ENCODE measurements at regions not wholly inside any gene's neighbourhood (a gene's known extent, or its start where the extent isn't known, plus 50 kb on each side); places are given as distances from the start of the nearest gene placed in this dataset.
"Not testable (repeated sequence)": the region's sequence is repeated elsewhere in the genome, so short reads cannot be mapped to it uniquely, and the experiment has no call there.

DNA sequence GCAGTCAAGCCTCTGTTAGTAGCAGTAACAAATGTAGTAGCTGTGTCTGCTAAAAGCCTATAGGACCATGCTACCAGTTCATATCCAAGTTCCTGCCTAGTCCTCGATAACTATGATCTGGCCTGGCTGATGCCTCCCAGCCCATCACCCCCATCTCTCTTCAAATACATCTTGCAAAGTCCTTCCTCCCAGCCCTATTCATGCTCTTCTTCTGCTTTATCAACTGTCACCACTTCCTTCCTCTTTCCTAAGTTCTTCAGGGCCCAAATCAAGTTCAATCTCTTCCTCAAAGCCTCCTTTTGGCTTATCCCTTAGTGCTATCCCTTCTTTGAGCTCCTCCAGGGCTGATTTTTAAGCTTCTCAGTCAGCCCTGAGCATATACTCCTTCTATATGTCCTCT is 150.9 kb upstream of the THY1 start:
- TF ChIP-seq FOXP2 (optimal IDR thresholded peaks at IDR 0.05; ENCODE audit: control extremely low read depth, extremely low read length, insufficient read depth) = no peak
- DNase-seq (ENCODE audit: low read depth, low spot score) = no peak
- no peak overlapping the region for H3K27ac ChIP-seq

DNA sequence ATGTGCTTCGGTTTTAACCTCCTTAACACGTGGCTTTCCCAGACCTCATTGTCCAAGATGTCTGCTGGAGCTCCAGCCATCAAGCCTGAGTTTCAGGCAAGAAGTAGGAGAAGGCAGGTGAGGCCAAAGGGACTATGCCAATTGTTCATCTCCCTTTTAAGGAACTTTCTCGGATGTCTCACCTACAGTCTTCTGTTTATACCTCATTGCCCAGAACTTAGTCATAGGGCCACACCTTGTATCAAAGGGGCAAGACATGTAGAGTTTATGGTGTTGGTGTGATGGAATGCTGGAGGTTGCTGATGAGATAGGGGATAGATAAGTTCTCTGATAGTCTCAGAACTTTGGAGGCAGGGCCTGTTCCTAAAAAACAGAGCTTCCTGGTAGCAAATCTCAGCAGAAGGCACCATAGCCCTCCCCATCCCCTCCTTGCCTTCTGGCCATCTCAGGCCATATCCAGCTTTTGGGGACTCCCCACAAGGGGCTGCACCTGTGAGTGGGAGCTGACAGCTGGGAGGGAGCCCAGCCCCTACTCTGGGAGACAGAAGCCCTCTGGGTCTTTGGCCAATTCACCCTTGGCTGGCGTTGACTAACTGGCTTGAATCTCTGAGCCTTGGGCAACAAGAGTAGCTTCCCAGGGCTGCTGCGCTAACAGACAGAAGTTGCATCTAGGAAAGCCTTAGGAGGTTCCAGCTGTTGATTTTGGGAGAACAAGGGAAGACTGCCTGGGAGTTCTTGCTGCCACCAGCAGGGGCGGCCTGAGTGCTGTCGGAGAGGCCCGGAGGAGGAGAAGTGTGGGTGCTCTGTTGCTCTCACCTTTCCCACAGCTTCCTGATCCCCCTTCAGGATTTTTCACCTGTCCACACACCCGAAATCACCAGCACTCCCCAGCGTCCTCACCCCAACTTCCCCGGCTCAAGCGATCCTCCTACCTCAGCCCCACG is 149.8 kb upstream of the THY1 start:
- H3K27ac ChIP-seq = no peak overlapping the region
- DNase-seq (ENCODE audit: low read depth, low spot score) = no peak
- H3K4me3 ChIP-seq = no peak overlapping the region
- no peaks in the 10 kb centered on the region for H3K36me3 ChIP-seq (ENCODE audit: insufficient read depth, low read length)
- TF ChIP-seq FOXP2 (optimal IDR thresholded peaks at IDR 0.05; ENCODE audit: control extremely low read depth, extremely low read length, insufficient read depth) = no peak
- no peak overlapping the region for H3K9ac ChIP-seq (ENCODE audit: insufficient read length)
- no peaks in the 10 kb centered on the region for H3K9me3 ChIP-seq (ENCODE audit: low read depth, low read length)

More for the DNA sequence above, 150.9 kb upstream of the THY1 start:
- Histone ChIP-seq H3K9ac (ENCODE audit: insufficient read length) (no peak overlapping the region), H3K4me3 (no peak overlapping the region), H3K36me3 (ENCODE audit: insufficient read depth, low read length) (no peaks in the 10 kb centered on the region), H3K9me3 (ENCODE audit: low read depth, low read length) (no peaks in the 10 kb centered on the region)

- Histone ChIP-seq H3K9me3 (ENCODE audit: low read depth, low read length) (no peaks in the 10 kb centered on the region), H3K27ac (no peak overlapping the region), H3K9ac (ENCODE audit: insufficient read length) (no peak overlapping the region), H3K36me3 (ENCODE audit: insufficient read depth, low read length) (no peaks in the 10 kb centered on the region), H3K4me3 (no peak overlapping the region)
- no peak for DNase-seq (ENCODE audit: low read depth, low spot score)
- TF ChIP-seq POLR2AphosphoS5 (IDR thresholded peaks at IDR 0.05; ENCODE audit: borderline replicate concordance, low read depth, low read length) (no peak), FOXP2 (optimal IDR thresholded peaks at IDR 0.05; ENCODE audit: control extremely low read depth, extremely low read length, insufficient read depth) (no peak), EZH2 (IDR thresholded peaks at IDR 0.05) (no peak)
Measured at GRCh38 chr11:119571311-119571710, 148.3 kb upstream of the THY1 start.

DNA sequence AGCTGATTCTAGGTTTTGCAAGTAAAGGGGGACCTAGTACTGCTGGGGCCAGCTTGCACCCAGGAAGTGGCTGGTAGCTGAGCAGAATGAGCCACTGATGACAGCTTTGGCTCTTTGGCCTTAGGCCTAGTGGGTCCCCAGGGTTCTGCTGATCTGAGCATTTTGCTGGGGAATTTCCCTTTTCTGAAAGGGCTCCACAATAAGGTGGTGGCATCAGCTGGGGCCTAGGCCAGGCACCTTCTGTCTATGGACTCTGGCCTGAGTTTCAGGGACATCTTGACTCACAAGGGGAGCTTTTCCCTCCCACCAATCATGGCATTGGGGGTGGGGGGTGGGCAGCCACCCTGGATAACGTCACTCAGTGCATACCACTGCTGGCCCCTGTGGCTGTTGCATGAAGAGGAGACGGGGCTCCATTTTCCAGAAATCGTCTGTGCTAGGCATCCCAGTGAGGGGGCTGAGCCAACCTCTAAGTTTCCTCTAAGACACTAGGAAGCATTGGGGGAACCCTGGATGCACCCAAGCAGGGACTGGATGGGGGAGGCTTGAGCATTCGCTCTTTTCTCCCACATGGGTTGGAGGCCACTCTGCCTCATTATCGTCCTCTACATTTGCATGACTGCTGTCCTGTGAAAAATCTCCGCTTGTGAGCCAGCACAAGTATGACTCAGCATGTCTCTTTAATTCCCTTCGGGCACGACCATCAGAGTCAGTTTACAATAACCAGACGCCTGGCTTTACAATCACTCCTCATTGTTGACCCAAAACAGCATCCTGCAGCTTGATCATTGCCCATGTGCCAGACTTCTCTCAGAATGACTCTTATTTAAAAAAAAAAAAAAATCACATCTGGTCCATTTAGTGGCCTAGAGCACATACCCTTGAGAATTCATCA is 145.0 kb upstream of the THY1 start:
- Histone ChIP-seq H3K27ac (no peak overlapping the region), H3K9ac (ENCODE audit: insufficient read length) (no peak overlapping the region), H3K9me3 (ENCODE audit: low read depth, low read length) (no peaks in the 10 kb centered on the region), H3K36me3 (ENCODE audit: insufficient read depth, low read length) (no peaks in the 10 kb centered on the region), H3K4me3 (no peak overlapping the region)
- TF ChIP-seq POLR2AphosphoS5 (IDR thresholded peaks at IDR 0.05; ENCODE audit: borderline replicate concordance, low read depth, low read length) = no peak
- no peak for TF ChIP-seq EZH2 (IDR thresholded peaks at IDR 0.05)
- no peak for TF ChIP-seq FOXP2 (optimal IDR thresholded peaks at IDR 0.05; ENCODE audit: control extremely low read depth, extremely low read length, insufficient read depth)
- DNase-seq (ENCODE audit: low read depth, low spot score) = no peak

DNA sequence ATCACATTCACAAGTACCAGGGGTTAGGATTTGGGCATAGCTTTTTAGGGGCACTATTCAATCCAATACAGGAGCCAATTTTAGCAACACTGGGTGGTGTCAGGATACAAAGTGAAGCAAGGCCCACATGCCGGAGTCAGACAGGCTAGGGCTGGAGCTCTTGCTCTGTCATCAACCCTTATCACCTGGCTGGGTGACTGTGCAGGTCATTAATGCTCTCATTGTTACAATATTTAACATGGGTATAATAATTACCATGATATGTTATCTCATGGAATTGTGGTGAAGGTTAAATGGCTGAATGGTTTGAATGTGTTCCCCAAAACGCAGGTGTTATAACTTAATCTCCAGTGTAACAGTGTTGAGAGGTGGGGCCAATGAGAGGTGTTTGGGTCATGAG is 143.3 kb upstream of the THY1 start:
- TF ChIP-seq POLR2AphosphoS5 (IDR thresholded peaks at IDR 0.05; ENCODE audit: borderline replicate concordance, low read depth, low read length) (no peak), EZH2 (IDR thresholded peaks at IDR 0.05) (no peak), FOXP2 (optimal IDR thresholded peaks at IDR 0.05; ENCODE audit: control extremely low read depth, extremely low read length, insufficient read depth) (no peak)
- DNase-seq (ENCODE audit: low read depth, low spot score) = no peak
- no peaks in the 10 kb centered on the region for H3K36me3 ChIP-seq (ENCODE audit: insufficient read depth, low read length)
- H3K9ac ChIP-seq (ENCODE audit: insufficient read length) = no peak overlapping the region
- no peak overlapping the region for H3K27ac ChIP-seq
- H3K9me3 ChIP-seq (ENCODE audit: low read depth, low read length) = no peaks in the 10 kb centered on the region
- H3K4me3 ChIP-seq = no peak overlapping the region

DNA sequence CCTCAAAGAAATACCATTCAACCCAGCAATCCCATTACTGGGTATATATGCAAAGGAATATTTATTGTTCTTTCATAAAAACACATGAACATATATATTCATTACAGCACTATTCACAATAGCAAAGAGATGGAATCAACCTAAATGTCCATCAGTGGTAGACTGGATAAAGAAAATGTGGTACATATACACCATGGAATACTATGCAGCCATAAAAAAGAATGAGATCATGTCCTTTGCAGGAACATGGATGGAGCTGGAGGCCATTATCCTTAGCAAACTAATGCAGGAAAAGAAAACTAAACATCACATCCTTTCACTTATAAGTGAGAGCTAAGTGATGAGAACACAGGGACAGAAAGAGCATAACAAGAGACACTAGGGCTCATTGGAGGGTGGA is 142.7 kb upstream of the THY1 start:
- not testable (repeated sequence) for H3K36me3 ChIP-seq (ENCODE audit: insufficient read depth, low read length); H3K9ac ChIP-seq (ENCODE audit: insufficient read length); H3K4me3 ChIP-seq; DNase-seq (ENCODE audit: low read depth, low spot score); H3K9me3 ChIP-seq (ENCODE audit: low read depth, low read length); H3K27ac ChIP-seq

DNA sequence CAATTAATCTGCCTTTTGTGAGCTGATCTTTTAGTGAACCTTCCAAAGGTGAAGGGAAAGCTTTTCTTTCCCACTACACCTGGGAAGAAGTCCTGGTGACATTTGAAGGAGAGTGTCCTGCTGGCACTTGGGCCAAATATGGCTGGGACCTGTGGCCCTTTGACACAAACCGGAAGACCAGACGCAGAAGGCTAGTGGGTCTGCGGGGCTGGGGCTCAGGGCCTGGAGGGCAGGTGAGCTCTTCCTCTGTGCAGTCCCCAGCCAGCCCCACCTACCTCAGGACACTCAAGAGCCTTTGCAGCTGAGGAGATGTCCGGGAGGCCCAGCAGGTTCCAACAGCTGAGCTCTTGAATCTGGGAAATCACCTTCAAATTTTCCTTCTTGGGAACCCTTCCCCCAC is 138.0 kb upstream of the THY1 start:
- no peak for DNase-seq (ENCODE audit: low read depth, low spot score)
- Histone ChIP-seq H3K36me3 (ENCODE audit: insufficient read depth, low read length) (no peaks in the 10 kb centered on the region), H3K4me3 (no peak overlapping the region), H3K9me3 (ENCODE audit: low read depth, low read length) (no peaks in the 10 kb centered on the region), H3K9ac (ENCODE audit: insufficient read length) (no peak overlapping the region), H3K27ac (no peak overlapping the region)
- no peak for TF ChIP-seq EZH2 (IDR thresholded peaks at IDR 0.05)

DNA sequence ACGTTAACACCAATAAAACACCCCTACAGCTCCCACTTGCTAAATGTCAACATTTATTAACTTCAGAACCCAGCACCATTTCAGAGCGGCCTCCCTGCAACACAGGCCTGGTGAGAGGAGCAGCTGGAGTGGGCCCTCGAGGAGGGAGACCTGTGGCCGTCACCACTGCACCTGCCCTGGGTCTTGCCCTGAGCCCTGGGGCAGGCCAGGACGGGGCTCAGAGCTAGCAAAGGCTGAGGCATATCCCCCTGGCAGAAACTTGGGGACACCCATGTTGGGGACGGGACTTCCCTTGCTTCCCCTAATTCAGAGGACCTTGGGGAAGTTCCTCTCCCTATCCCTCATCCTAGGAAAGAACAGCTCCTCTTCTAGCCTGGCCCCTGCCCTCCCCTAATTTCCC is 137.3 kb upstream of the THY1 start:
- Histone ChIP-seq H3K36me3 (ENCODE audit: insufficient read depth, low read length) (no peaks in the 10 kb centered on the region), H3K9ac (ENCODE audit: insufficient read length) (no peak overlapping the region), H3K9me3 (ENCODE audit: low read depth, low read length) (no peaks in the 10 kb centered on the region), H3K27ac (no peak overlapping the region), H3K4me3 (no peak overlapping the region)
- no peak for DNase-seq (ENCODE audit: low read depth, low spot score)
- TF ChIP-seq FOXP2 (optimal IDR thresholded peaks at IDR 0.05; ENCODE audit: control extremely low read depth, extremely low read length, insufficient read depth) = no peak
- TF ChIP-seq POLR2AphosphoS5 (IDR thresholded peaks at IDR 0.05; ENCODE audit: borderline replicate concordance, low read depth, low read length) = no peak
- no peak for TF ChIP-seq EZH2 (IDR thresholded peaks at IDR 0.05)

GRCh38 chr11:119552106-119552485 is 129.1 kb upstream of the THY1 start:
- DNase-seq (ENCODE audit: low read depth, low spot score) = no peak
- TF ChIP-seq FOXP2 (optimal IDR thresholded peaks at IDR 0.05; ENCODE audit: control extremely low read depth, extremely low read length, insufficient read depth) = no peak
- no peak for TF ChIP-seq POLR2AphosphoS5 (IDR thresholded peaks at IDR 0.05; ENCODE audit: borderline replicate concordance, low read depth, low read length)
- no peak for TF ChIP-seq EZH2 (IDR thresholded peaks at IDR 0.05)
- no peaks in the 10 kb centered on the region for H3K36me3 ChIP-seq (ENCODE audit: insufficient read depth, low read length)

More at GRCh38 chr11:119552106-119552485, 129.1 kb upstream of the THY1 start:
- H3K4me3 ChIP-seq = no peak overlapping the region
- no peak overlapping the region for H3K9ac ChIP-seq (ENCODE audit: insufficient read length)
- H3K9me3 ChIP-seq (ENCODE audit: low read depth, low read length) = no peaks in the 10 kb centered on the region
- H3K27ac ChIP-seq = no peak overlapping the region

All from SK-N-MC (cell line).